GM12878 (cell line): ENCODE measurements at regions not wholly inside any gene's neighbourhood (a gene's known extent, or its start where the extent isn't known, plus 50 kb on each side); places are given as distances from the start of the nearest gene placed in this dataset.
A peak's percentile ranks its signal among the peaks of the same experiment; 100 is the strongest.

Experiments used
- BCL11A ChIP-seq: IDR thresholded peaks from 2 replicates; pipeline ENCODE4 v1.6.1; 2011; ENCODE audit warnings: low read depth, low read length
- CBX3 ChIP-seq: fragments of 200-600 bp; sonication (generic); IDR thresholded peaks from 2 replicates; pipeline ENCODE4 v1.6.1; 2016; ENCODE audit warnings: low read depth, borderline replicate concordance
- CREM ChIP-seq: IDR thresholded peaks from 2 replicates; pipeline ENCODE4 v1.6.1; 2014; ENCODE audit warnings: antibody characterized with exemption, low read depth
- FOXM1 ChIP-seq: IDR thresholded peaks from 2 replicates; pipeline ENCODE4 v1.6.1; 2012; ENCODE audit warnings: low read depth, mild to moderate bottlenecking, inconsistent platforms, low read length, moderate library complexity
- GATAD2B ChIP-seq: fragments of 450-650 bp; conservative IDR thresholded peaks from 2 replicates; pipeline ENCODE4 v1.6.1; 2017; ENCODE audit warnings: low read depth, mild to moderate bottlenecking, moderate library complexity
- HDAC2 ChIP-seq: fragments of 200-600 bp; sonication (generic); IDR thresholded peaks from 2 replicates; pipeline ENCODE4 v1.6.1; 2017
- MEF2B ChIP-seq: fragments of 450-650 bp; IDR thresholded peaks from 2 replicates; pipeline ENCODE4 v1.6.1; 2018; ENCODE audit warnings: mild to moderate bottlenecking, moderate library complexity; ENCODE audit not compliant: partially characterized antibody, poor library complexity, severe bottlenecking
- NR2C2 ChIP-seq: IDR thresholded peaks from 2 replicates; pipeline ENCODE4 v1.6.1; 2011; ENCODE audit warnings: borderline replicate concordance, low read depth; ENCODE audit not compliant: control insufficient read depth, insufficient read length
- NRF1 ChIP-seq: conservative IDR thresholded peaks from 2 replicates; pipeline ENCODE4 v1.6.1; 2011; ENCODE audit warnings: mild to moderate bottlenecking, low read depth, low read length, improper control_type of control experiment
- PAX5 ChIP-seq: IDR thresholded peaks from 2 replicates; pipeline ENCODE4 v1.6.1; 2011; ENCODE audit warnings: low read depth, low read length, borderline replicate concordance
- RAD51 ChIP-seq: fragments of 450-650 bp; IDR thresholded peaks from 2 replicates; pipeline ENCODE4 v1.6.1; 2016; ENCODE audit warnings: moderate library complexity, mild to moderate bottlenecking, inconsistent platforms
- RCOR1 ChIP-seq: conservative IDR thresholded peaks from 2 replicates; pipeline ENCODE4 v1.6.1; 2012; ENCODE audit warnings: low read depth, low read length, improper control_type of control experiment
- RUNX3 ChIP-seq: IDR thresholded peaks from 2 replicates; pipeline ENCODE4 v1.6.1; 2012; ENCODE audit warnings: low read length, inconsistent platforms
- SP1 ChIP-seq: IDR thresholded peaks from one replicate; pipeline ENCODE4 v1.6.1; 2011; ENCODE audit warnings: low read depth, low read length
- SREBF2 ChIP-seq: IDR thresholded peaks from 2 replicates; pipeline ENCODE4 v1.6.1; 2012; ENCODE audit warnings: mild to moderate bottlenecking, low read length
- STAT3 ChIP-seq: IDR thresholded peaks from 2 replicates; pipeline ENCODE4 v1.6.1; 2011; ENCODE audit warnings: low read depth, low read length, improper control_type of control experiment
- TAF1 ChIP-seq: IDR thresholded peaks from 2 replicates; pipeline ENCODE4 v1.6.1; 2011; ENCODE audit warnings: mild to moderate bottlenecking, low read depth, low read length, borderline replicate concordance
- TBL1XR1 ChIP-seq: IDR thresholded peaks from 2 replicates; pipeline ENCODE4 v1.6.1; 2012; ENCODE audit warnings: low read depth, low read length, improper control_type of control experiment
- TCF3 ChIP-seq: IDR thresholded peaks from 2 replicates; pipeline ENCODE4 v1.6.1; 2012; ENCODE audit warnings: low read depth, mild to moderate bottlenecking, low read length, borderline replicate concordance; ENCODE audit not compliant: insufficient read depth
- YY1 ChIP-seq: IDR thresholded peaks from 2 replicates; pipeline ENCODE4 v1.6.1; 2011; ENCODE audit warnings: low read depth, mild to moderate bottlenecking, low read length
- ZNF207 ChIP-seq: fragments of 450-650 bp; IDR thresholded peaks from 2 replicates; pipeline ENCODE4 v1.6.1; 2014; ENCODE audit warnings: antibody characterized with exemption, mild to moderate bottlenecking, borderline replicate concordance
- ZNF24 ChIP-seq: fragments of 450-650 bp; IDR thresholded peaks from 2 replicates; pipeline ENCODE4 v1.6.1; 2017; ENCODE audit warnings: antibody characterized with exemption, mild to moderate bottlenecking
- TF ChIP-seq, protein P1 (sequence below), 3 experiments: IDR thresholded peaks in 2 of 3; conservative IDR thresholded peaks in 1 of 3; 2 replicates each; pipeline ENCODE4 v1.5.1; 2011; ENCODE audit warnings: low read depth in 3 of 3, low read length in 3 of 3, mild to moderate bottlenecking in 3 of 3, control low read depth in 2 of 3, moderate library complexity in 2 of 3, inconsistent platforms in 1 of 3, mixed read lengths in 1 of 3; ENCODE audit not compliant: control insufficient read depth in 2 of 3, insufficient read depth in 1 of 3; ENCODE audit errors: extremely low read depth in 1 of 3
- TF ChIP-seq, protein P2 (sequence below): IDR thresholded peaks from 2 replicates; pipeline ENCODE4 v1.6.1; 2011; ENCODE audit warnings: low read depth, mild to moderate bottlenecking, low read length, moderate library complexity, borderline replicate concordance; ENCODE audit errors: extremely low read depth
- TF ChIP-seq, protein P3 (sequence below): fragments of 450-650 bp; IDR thresholded peaks from 2 replicates; pipeline ENCODE4 v1.6.1; 2014; ENCODE audit warnings: mild to moderate bottlenecking
- TF ChIP-seq, protein P4 (sequence below): IDR thresholded peaks from 2 replicates; pipeline ENCODE4 v1.6.1; 2011; ENCODE audit warnings: borderline replicate concordance, low read depth, mild to moderate bottlenecking, moderate library complexity, low read length; ENCODE audit not compliant: insufficient read depth, poor library complexity, severe bottlenecking
- TF ChIP-seq, protein P5 (sequence below): fragments of 450-650 bp; IDR thresholded peaks from 2 replicates; pipeline ENCODE4 v1.6.1; 2017; ENCODE audit warnings: low read depth, mild to moderate bottlenecking, moderate library complexity

DNA sequence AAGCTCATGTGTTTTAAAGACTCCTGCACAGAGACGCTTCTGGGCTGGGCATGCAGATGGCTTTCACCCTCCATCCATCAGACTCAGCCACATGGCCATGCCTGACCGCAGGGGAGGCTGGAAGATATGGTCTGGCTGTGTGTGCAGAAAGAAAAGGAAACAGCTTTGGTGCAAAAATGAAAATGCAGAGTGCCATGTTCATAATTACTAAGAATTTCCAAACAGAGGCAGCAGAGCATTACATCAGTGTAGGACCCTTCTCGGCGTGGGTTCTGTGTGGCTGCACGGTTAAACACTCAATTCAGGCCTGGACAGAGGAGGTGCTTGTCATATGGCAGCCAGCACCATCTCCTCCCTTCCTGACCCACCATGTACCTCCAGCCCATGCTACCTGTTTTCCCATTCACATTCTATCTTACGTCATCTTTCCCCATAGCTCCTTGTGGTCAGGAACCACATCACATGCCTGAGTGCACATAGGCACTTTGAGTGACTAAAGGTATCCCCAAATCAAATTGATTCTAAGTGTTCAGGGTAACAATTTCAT lies 200.3 kb upstream of the ID2 start (continued):
- TF ChIP-seq TCF3: 0 out of 2 replicates have a peak, but pooled peaks have one; percentile 38
- TF ChIP-seq GATAD2B: peak; percentile 75
- TF ChIP-seq NR2C2: no peak
- TF ChIP-seq STAT3: no peak
- TF ChIP-seq, protein P1, sequence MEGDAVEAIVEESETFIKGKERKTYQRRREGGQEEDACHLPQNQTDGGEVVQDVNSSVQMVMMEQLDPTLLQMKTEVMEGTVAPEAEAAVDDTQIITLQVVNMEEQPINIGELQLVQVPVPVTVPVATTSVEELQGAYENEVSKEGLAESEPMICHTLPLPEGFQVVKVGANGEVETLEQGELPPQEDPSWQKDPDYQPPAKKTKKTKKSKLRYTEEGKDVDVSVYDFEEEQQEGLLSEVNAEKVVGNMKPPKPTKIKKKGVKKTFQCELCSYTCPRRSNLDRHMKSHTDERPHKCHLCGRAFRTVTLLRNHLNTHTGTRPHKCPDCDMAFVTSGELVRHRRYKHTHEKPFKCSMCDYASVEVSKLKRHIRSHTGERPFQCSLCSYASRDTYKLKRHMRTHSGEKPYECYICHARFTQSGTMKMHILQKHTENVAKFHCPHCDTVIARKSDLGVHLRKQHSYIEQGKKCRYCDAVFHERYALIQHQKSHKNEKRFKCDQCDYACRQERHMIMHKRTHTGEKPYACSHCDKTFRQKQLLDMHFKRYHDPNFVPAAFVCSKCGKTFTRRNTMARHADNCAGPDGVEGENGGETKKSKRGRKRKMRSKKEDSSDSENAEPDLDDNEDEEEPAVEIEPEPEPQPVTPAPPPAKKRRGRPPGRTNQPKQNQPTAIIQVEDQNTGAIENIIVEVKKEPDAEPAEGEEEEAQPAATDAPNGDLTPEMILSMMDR (IDR thresholded peaks at IDR 0.05 in 2 of 3, conservative IDR thresholded peaks at IDR 0.05 in 1 of 3; ENCODE audit: control insufficient read depth in 2 of 3, extremely low read depth in 1 of 3, insufficient read depth in 1 of 3, low read depth in 3 of 3, low read length in 3 of 3): no peak
- TF ChIP-seq TBL1XR1: peak; percentile 66; the same call in 1 of the 2 replicates
- TF ChIP-seq SREBF2: no peak
- 0 out of 2 replicates have a peak, but pooled peaks have one; percentile 19 for TF ChIP-seq ZNF207
- no peak for TF ChIP-seq CBX3
- no peak for TF ChIP-seq ZNF24
- TF ChIP-seq, protein P2, sequence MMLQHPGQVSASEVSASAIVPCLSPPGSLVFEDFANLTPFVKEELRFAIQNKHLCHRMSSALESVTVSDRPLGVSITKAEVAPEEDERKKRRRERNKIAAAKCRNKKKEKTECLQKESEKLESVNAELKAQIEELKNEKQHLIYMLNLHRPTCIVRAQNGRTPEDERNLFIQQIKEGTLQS: no peak
- peak; percentile 62; the same call in 1 of the 2 replicates for TF ChIP-seq CREM
- TF ChIP-seq, protein P3, sequence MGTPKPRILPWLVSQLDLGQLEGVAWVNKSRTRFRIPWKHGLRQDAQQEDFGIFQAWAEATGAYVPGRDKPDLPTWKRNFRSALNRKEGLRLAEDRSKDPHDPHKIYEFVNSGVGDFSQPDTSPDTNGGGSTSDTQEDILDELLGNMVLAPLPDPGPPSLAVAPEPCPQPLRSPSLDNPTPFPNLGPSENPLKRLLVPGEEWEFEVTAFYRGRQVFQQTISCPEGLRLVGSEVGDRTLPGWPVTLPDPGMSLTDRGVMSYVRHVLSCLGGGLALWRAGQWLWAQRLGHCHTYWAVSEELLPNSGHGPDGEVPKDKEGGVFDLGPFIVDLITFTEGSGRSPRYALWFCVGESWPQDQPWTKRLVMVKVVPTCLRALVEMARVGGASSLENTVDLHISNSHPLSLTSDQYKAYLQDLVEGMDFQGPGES: no peak
- TF ChIP-seq TAF1: no peak
- TF ChIP-seq, protein P4, sequence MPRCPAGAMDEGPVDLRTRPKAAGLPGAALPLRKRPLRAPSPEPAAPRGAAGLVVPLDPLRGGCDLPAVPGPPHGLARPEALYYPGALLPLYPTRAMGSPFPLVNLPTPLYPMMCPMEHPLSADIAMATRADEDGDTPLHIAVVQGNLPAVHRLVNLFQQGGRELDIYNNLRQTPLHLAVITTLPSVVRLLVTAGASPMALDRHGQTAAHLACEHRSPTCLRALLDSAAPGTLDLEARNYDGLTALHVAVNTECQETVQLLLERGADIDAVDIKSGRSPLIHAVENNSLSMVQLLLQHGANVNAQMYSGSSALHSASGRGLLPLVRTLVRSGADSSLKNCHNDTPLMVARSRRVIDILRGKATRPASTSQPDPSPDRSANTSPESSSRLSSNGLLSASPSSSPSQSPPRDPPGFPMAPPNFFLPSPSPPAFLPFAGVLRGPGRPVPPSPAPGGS: no peak
- TF ChIP-seq NRF1: no peak
- peak; percentile 28; the same call in 1 of the 2 replicates for TF ChIP-seq BCL11A
- TF ChIP-seq MEF2B: no peak
- TF ChIP-seq, protein P5, sequence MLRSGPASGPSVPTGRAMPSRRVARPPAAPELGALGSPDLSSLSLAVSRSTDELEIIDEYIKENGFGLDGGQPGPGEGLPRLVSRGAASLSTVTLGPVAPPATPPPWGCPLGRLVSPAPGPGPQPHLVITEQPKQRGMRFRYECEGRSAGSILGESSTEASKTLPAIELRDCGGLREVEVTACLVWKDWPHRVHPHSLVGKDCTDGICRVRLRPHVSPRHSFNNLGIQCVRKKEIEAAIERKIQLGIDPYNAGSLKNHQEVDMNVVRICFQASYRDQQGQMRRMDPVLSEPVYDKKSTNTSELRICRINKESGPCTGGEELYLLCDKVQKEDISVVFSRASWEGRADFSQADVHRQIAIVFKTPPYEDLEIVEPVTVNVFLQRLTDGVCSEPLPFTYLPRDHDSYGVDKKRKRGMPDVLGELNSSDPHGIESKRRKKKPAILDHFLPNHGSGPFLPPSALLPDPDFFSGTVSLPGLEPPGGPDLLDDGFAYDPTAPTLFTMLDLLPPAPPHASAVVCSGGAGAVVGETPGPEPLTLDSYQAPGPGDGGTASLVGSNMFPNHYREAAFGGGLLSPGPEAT: peak; percentile 76
- TF ChIP-seq PAX5: peak; percentile 66; the same call in 1 of the 2 replicates
- no peak for TF ChIP-seq YY1
- TF ChIP-seq HDAC2: no peak
- peak; percentile 94 for TF ChIP-seq RUNX3
- peak; percentile 76; the same call in 1 of the 2 replicates for TF ChIP-seq FOXM1
- TF ChIP-seq SP1: no peak
- no peak for TF ChIP-seq RAD51
- TF ChIP-seq RCOR1: no peak
